B cell (primary cell): ENCODE measurements at regions not wholly inside any gene's neighbourhood (a gene's known extent, or its start where the extent isn't known, plus 50 kb on each side); places are given as distances from the start of the nearest gene placed in this dataset.

Experiments used
- ATAC-seq: fragments of 200-7000 bp; cut with Tn5 transposase; one replicate; pipeline ENCODE4 v1.10.0; 2021; ENCODE audit warnings: low read depth, mild to moderate bottlenecking, moderate number of reproducible peaks, moderate library complexity
- CTCF ChIA-PET: fragments of 350-600 bp; sonication (Branson Sonifier 250); formaldehyde crosslinking; loops from one replicate; lab custom pipeline; 2021; ENCODE audit warnings: antibody characterized with exemption, inconsistent platforms; lab: Charles Lee
- POLR2A ChIA-PET: fragments of 350-600 bp; sonication (Branson Sonifier 250); formaldehyde crosslinking; loops from one replicate; lab custom pipeline; 2021; ENCODE audit warnings: antibody characterized with exemption; lab: Charles Lee
- DNase-seq: peaks from one replicate; pipeline ENCODE4 v3.0.0; 2013
- H2AFZ ChIP-seq: 2 replicates; pipeline ENCODE4 v1.6.1; 2012; ENCODE audit warnings: mild to moderate bottlenecking, low read depth, low read length; ENCODE audit not compliant: insufficient read depth, poor library complexity, severe bottlenecking
- H3K27ac ChIP-seq, 2 donors: 1 replicate in 1 of 2; 2 replicates in 1 of 2; pipeline ENCODE4 v1.5.1; 2012 to 2013; ENCODE audit warnings: low read length in 2 of 2, mild to moderate bottlenecking in 2 of 2, moderate library complexity in 1 of 2
- H3K27me3 ChIP-seq, 4 experiments: fragments of 200-600 bp in 1 of 4; sonication (generic) in 1 of 4; replicated peaks in 1 of 4; 1 replicate in 2 of 4; 2 replicates in 2 of 4; pipeline versions ENCODE4 v1.6.1 to v1.7.0; 2013 to 2016; ENCODE audit warnings: low read length in 3 of 4, mild to moderate bottlenecking in 2 of 4, mixed read lengths in 1 of 4, moderate library complexity in 1 of 4; ENCODE audit not compliant: insufficient read depth in 4 of 4, control insufficient read depth in 3 of 4; ENCODE audit errors: control extremely low read depth in 1 of 4
- H3K36me3 ChIP-seq, 2 experiments: replicated peaks in 1 of 2; 1 replicate in 1 of 2; 2 replicates in 1 of 2; pipeline versions ENCODE4 v1.6.1 to v1.7.1; 2013; ENCODE audit warnings: low read length in 1 of 2; ENCODE audit not compliant: insufficient read depth in 2 of 2, control insufficient read depth in 1 of 2; ENCODE audit errors: control extremely low read depth in 1 of 2, extremely low read depth in 1 of 2
- H3K4me1 ChIP-seq, 2 donors: fragments of 200-600 bp in 1 of 2; sonication (generic) in 1 of 2; 1 replicate in 1 of 2; 2 replicates in 1 of 2; pipeline versions ENCODE4 v1.5.1 to v1.6.1; 2013 to 2017; ENCODE audit warnings: low read length in 2 of 2; ENCODE audit not compliant: control insufficient read depth in 2 of 2, insufficient read depth in 2 of 2
- H3K4me2 ChIP-seq: replicated peaks from 2 replicates; pipeline ENCODE3; 2012; ENCODE audit warnings: mild to moderate bottlenecking, low read depth, low read length; ENCODE audit not compliant: poor library complexity, severe bottlenecking
- H3K4me3 ChIP-seq, 5 experiments: fragments of 200-600 bp in 1 of 5; sonication (generic) in 1 of 5; 1 replicate in 3 of 5; 2 replicates in 2 of 5; pipeline versions ENCODE4 v1.5.1 to v1.7.0; 2011 to 2016; ENCODE audit warnings: low read length in 4 of 5, mild to moderate bottlenecking in 4 of 5, low read depth in 2 of 5, control low read depth in 1 of 5, moderate library complexity in 1 of 5; ENCODE audit not compliant: insufficient read depth in 1 of 5; ENCODE audit errors: control extremely low read depth in 1 of 5, extremely low read depth in 1 of 5
- H3K79me2 ChIP-seq: fragments of 200-600 bp; sonication (generic); one replicate; pipeline ENCODE4 v1.6.0; 2016; ENCODE audit warnings: low read length; ENCODE audit not compliant: control insufficient read depth, insufficient read depth
- H3K9ac ChIP-seq: fragments of 200-600 bp; sonication (generic); 2 replicates; pipeline ENCODE4 v1.6.1; 2017; ENCODE audit warnings: mild to moderate bottlenecking, low read length, moderate library complexity
- H3K9me3 ChIP-seq, 3 donors: one replicate each; pipeline versions ENCODE4 v1.6.1 to v1.7.1; 2013; ENCODE audit warnings: low read length in 2 of 3; ENCODE audit not compliant: control insufficient read depth in 2 of 3, insufficient read depth in 1 of 3; ENCODE audit errors: control extremely low read depth in 1 of 3
- H4K20me1 ChIP-seq: 2 replicates; pipeline ENCODE4 v1.6.0; 2012; ENCODE audit warnings: mild to moderate bottlenecking, low read length; ENCODE audit not compliant: insufficient read depth, control insufficient read depth, poor library complexity, severe bottlenecking
- H3K27ac Mint-ChIP-seq: one replicate; pipeline ENCODE4 v1.8.0; 2021; ENCODE audit warnings: mixed read lengths
- H3K27me3 Mint-ChIP-seq: one replicate; pipeline ENCODE4 v1.8.0; 2021; ENCODE audit warnings: mixed read lengths
- H3K4me1 Mint-ChIP-seq: one replicate; pipeline ENCODE4 v1.8.0; 2021; ENCODE audit warnings: mixed read lengths
- H3K4me3 Mint-ChIP-seq: one replicate; pipeline ENCODE4 v1.8.0; 2021; ENCODE audit warnings: mixed read lengths
- H3K9me3 Mint-ChIP-seq: one replicate; pipeline ENCODE4 v1.8.0; 2022; ENCODE audit warnings: mixed read lengths; ENCODE audit not compliant: insufficient read depth
- CTCF ChIP-seq: fragments of 200-600 bp; IDR thresholded peaks from one replicate; pipeline ENCODE4 v1.8.0; 2022; ENCODE audit warnings: antibody characterized with exemption, mild to moderate bottlenecking
- EZH2 ChIP-seq: IDR thresholded peaks from 2 replicates; pipeline ENCODE4 v1.6.1; 2012; ENCODE audit warnings: borderline replicate concordance, low read depth, mild to moderate bottlenecking, moderate library complexity, low read length; ENCODE audit not compliant: insufficient read depth, poor library complexity, severe bottlenecking
- WGBS: methylation state at CpG from one replicate; pipeline ENCODE4 v1.1.5; 2013; ENCODE audit warnings: missing lambda C conversion rate; ENCODE audit not compliant: insufficient coverage; 5-methylcytosine and 5-hydroxymethylcytosine counted together
- intact Hi-C: fragments of 100-400 bp; cut with micrococcal nuclease; formaldehyde crosslinking; loops from one replicate; pipeline ENCODE4 v1.10.0; 2022

- Histone ChIP-seq H3K9me3 (no peaks in the 10 kb centered on the region), H3K36me3 (no peaks in the 10 kb centered on the region), H3K27ac (no peak overlapping the region), H3K9ac (no peak overlapping the region), H3K27me3 (no peaks in the 10 kb centered on the region), H4K20me1 (no peaks in the 10 kb centered on the region), H3K4me3 (no peak overlapping the region), H3K4me1 (peaks cover 3 to 9% of the 10 kb centered on the region in 2 donors), H3K4me2 (no peak overlapping the region), H2AFZ (no peak overlapping the region), H3K79me2 (no peaks in the 10 kb centered on the region)
- CTCF ChIA-PET: no interaction called here
- no peak for DNase-seq
- TF ChIP-seq CTCF (no peak), EZH2 (no peak)
- intact Hi-C loops: no loop called here
- Mint-ChIP-seq H3K4me1 (peaks cover 30% of the 10 kb centered on the region), H3K27ac (no peak overlapping the region), H3K27me3 (no peaks in the 10 kb centered on the region), H3K9me3 (peaks cover 4% of the 10 kb centered on the region), H3K4me3 (no peak overlapping the region)
- 85% methylated on average over 3 of the region's 3 CpGs for WGBS
- POLR2A ChIA-PET: no interaction called here
- no peak for ATAC-seq
Observed at GRCh38 chr3:104429727-104430126, 937.0 kb upstream of the ALCAM start.

GRCh38 chr3:104436506-104436905 lies 930.2 kb upstream of the ALCAM start:
- POLR2A ChIA-PET: no interaction called here
- intact Hi-C loops: no loop called here

More at GRCh38 chr3:104436506-104436905, 930.2 kb upstream of the ALCAM start:
- Mint-ChIP-seq H3K27me3 (no peaks in the 10 kb centered on the region), H3K4me1 (peaks cover 16% of the 10 kb centered on the region), H3K9me3 (no peaks in the 10 kb centered on the region), H3K4me3 (no peak overlapping the region), H3K27ac (no peak overlapping the region)
- H3K36me3 ChIP-seq: no peaks in the 10 kb centered on the region
- H3K4me2 ChIP-seq: no peak overlapping the region
- no peak for TF ChIP-seq EZH2
- no peak for TF ChIP-seq CTCF
- no peaks in the 10 kb centered on the region for H4K20me1 ChIP-seq
- no peaks in the 10 kb centered on the region for H3K79me2 ChIP-seq
- DNase-seq (no peak), ATAC-seq (no peak)
- CTCF ChIA-PET: interaction anchor here (1.5 kb wide), 1 partner anchor 10 kb away, joined by 4 read pairs; no protein-coding TSS in a partner anchor
- H3K27me3 ChIP-seq: no peaks in the 10 kb centered on the region
- no peak overlapping the region for H3K9ac ChIP-seq
- peaks cover 4 to 9% of the 10 kb centered on the region in 2 donors for H3K4me1 ChIP-seq
- H2AFZ ChIP-seq: no peak overlapping the region
- H3K27ac ChIP-seq: no peak overlapping the region
- H3K9me3 ChIP-seq: no peaks in the 10 kb centered on the region
- WGBS: no CpG with 5 or more reads among the region's 1 CpG
- no peak overlapping the region for H3K4me3 ChIP-seq
